HepG2 (cell line): ENCODE measurements at regions not wholly inside any gene's neighbourhood (a gene's known extent, or its start where the extent isn't known, plus 50 kb on each side); places are given as distances from the start of the nearest gene placed in this dataset.

Experiments
- POLR2G ChIP-seq: fragments of 200-400 bp; formaldehyde crosslinking; IDR thresholded peaks from 2 replicates; pipeline ENCODE4 v1.6.1; 2018; ENCODE audit warnings: mild to moderate bottlenecking, low read depth, low read length, moderate library complexity
- TAF15 ChIP-seq: fragments of 200-400 bp; formaldehyde crosslinking; IDR thresholded peaks from one replicate; pipeline ENCODE4 v1.6.1; 2018; ENCODE audit warnings: mild to moderate bottlenecking, low read depth, low read length; ENCODE audit not compliant: poor library complexity, severe bottlenecking

DNA sequence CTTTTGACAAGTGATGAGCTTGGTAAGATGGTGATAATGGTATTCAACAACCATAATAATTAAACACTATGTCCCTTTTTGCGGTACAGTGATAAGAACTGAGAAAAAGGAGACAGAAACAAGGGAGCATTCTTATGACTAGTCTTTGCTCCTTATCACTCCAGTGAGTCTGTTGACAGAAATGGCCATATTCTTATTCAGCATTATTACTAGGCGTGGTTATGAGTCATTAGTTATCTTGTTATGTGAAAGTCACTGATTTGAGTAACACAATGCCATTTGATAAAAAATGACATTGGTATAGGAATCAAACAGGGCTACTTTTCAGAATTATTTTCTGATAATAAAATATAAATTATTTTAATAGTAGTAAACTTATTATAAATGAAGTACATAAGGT lies 193.5 kb downstream of the C3orf38 start:
- TF ChIP-seq TAF15: no peak
- TF ChIP-seq POLR2G: no peak
